D721Med (cell line): ENCODE measurements at regions not wholly inside any gene's neighbourhood (a gene's known extent, or its start where the extent isn't known, plus 50 kb on each side); places are given as distances from the start of the nearest gene placed in this dataset.

Experiments used
- DNase-seq: peaks from one replicate; pipeline ENCODE4 v3.0.0; 2011; ENCODE audit warnings: low spot score; ENCODE audit not compliant: insufficient read length
- FAIRE-seq: peaks from 2 replicates; lab custom pipeline; 2011; peaks lifted over from hg19 to GRCh38; lab: Jason Lieb, UNC
- TF ChIP-seq, protein P1 (sequence below): IDR thresholded peaks from 2 replicates; pipeline ENCODE4 v1.5.1; 2012; ENCODE audit warnings: mild to moderate bottlenecking, control low read depth; ENCODE audit not compliant: insufficient read depth; ENCODE audit errors: missing control alignments

DNA sequence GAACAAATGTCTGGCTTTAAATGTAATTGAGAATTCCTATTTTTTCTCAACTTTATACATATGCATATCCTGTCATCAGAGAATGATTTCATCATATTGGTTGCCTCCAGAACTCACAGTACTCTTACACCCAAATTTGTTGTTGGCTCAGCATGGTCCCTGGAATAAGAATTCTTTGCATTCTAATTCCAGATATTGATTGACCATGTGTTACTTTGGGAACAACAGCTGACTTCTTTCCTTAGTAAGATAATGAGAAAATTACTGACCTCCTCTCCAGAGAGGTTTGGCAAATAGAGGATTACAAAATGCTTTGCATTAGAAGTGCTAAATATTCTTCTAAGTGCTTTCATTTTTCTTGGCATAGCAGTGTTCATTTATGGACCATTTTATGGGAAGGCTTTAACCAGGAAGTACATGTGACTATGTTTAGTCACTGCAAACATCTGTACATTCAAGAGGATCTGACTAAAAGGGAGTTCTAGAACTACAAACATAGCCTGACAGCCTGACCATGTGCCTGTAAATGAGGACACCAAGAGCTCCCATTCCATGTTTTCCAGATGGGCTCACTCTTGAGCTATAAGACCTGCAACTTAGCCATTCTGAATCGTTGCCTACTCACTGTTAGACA lies 391.6 kb upstream of the DPPA4 start:
- FAIRE-seq (no peak), DNase-seq (no peak)
- TF ChIP-seq, protein P1, sequence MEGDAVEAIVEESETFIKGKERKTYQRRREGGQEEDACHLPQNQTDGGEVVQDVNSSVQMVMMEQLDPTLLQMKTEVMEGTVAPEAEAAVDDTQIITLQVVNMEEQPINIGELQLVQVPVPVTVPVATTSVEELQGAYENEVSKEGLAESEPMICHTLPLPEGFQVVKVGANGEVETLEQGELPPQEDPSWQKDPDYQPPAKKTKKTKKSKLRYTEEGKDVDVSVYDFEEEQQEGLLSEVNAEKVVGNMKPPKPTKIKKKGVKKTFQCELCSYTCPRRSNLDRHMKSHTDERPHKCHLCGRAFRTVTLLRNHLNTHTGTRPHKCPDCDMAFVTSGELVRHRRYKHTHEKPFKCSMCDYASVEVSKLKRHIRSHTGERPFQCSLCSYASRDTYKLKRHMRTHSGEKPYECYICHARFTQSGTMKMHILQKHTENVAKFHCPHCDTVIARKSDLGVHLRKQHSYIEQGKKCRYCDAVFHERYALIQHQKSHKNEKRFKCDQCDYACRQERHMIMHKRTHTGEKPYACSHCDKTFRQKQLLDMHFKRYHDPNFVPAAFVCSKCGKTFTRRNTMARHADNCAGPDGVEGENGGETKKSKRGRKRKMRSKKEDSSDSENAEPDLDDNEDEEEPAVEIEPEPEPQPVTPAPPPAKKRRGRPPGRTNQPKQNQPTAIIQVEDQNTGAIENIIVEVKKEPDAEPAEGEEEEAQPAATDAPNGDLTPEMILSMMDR: no peak

DNA sequence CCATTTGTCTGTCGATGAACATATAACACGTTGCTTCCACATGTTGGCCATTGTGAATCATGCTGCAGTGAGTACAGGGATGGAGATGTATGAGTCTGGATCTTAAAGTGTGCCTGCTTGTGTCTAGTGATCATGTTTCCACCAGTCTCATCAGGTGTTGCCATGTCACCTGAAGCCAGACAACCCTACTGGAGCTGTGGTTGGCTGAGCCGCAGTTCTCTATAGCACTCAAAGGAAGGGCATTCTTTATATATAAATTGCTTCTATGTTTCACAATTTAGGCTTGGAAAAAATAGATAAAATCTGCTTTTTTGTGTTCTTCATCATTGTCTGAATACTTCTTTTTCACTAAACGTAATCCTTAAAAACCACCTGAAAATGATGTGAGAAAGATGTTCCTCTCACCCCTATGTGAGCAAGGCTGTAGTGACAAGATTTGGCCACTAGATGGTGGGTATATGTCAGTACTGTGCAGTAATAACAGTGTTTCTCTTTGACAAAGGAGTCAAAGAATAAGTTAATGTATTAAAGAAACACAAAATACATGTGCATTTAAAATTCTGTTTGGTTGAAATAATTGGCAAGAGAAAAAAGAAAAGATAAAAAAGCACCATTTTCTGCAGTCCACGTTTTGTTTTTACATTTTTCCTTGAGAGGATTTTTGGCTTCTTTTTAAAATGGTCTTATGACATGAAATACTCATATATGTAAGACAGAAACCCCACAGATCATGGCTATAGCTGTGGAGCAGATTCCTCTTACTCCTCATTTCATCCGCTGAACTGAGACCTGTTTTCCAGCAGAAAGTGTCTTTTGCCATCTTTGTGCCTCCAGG lies 394.5 kb upstream of the DPPA4 start:
- FAIRE-seq (peak; percentile 97), DNase-seq (no peak)
- TF ChIP-seq, protein P1: peak; percentile 85

DNA sequence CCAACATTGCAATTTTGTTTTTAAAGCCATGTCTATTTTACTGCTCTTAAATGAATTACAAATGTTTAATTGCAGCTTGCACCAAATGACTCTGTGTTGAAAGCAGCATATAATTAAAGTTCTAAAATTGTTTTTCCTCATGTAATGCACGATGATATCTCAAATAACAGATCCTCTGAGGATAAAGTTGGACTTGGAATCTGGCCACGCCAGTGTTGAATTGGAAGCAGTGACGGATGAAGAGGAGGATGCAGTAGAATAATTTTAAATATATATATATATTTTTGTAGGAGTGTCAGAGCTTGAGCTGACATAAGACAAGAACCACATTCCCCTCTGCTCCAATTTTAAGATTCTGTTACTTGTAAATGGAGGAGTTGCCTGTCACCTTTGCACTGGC lies 406.6 kb upstream of the DPPA4 start:
- DNase-seq: no peak
- FAIRE-seq: no peak
- TF ChIP-seq, protein P1: no peak

DNA sequence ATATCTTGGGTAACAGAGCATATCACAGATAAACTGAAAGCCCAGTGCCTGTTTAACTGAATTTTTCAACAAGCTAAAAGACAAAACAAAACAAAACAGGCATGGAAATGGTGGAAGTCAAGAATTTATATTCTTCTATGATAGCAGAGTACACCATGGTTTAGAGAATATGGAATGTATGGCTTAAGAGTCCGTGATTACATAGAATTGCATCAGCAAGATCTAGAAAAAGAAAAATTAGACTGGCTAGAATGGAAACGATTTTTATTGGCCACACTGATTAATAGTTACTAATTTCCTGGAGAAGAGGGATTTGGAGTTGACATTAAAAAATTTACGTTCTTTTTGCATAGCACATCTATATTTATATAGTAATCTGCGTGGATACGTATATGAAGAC lies 435.2 kb upstream of the DPPA4 start:
- DNase-seq (no peak), FAIRE-seq (no peak)
- TF ChIP-seq, protein P1: no peak

DNA sequence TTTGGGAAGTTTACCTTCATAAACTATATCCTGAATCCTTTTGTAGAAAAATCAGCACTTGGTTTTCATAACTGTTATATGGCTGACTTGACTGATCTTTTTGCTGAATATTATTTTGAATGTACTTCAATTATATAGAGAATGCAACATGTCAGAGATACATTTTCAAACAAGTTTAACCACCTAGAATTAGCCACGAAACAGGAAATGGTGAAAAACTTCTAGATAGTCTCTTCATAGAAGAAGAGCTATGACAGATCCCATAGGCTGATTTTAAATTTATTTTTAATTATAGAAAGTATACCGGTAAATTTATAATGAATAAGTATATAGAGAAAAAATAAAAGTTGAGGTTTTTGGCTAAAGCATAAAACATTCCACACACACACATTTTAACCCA lies 436.8 kb upstream of the DPPA4 start:
- FAIRE-seq (no peak), DNase-seq (no peak)
- TF ChIP-seq, protein P1: no peak

DNA sequence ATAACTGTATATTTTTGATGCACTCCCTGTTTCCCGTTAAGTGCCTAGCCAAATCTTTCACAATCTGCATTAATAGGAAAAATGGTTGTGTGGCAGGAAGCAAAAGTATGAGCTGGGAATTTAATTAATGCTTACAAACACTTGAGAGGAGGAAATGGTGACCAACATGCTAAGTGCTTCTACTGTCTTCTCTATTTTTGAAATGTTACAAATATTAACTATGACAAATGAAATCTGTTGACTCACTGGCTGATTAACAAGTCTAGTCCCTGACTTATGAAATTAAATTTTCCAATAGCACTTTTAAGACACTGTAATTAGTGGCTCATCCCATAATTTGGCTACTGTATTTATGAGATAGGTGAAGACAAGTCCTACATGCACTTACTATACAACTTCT lies 446.9 kb upstream of the DPPA4 start:
- TF ChIP-seq, protein P1: no peak
- DNase-seq (no peak), FAIRE-seq (peak; percentile 80)
